Gastrocnemius medialis (tissue), 4 donors: ENCODE measurements at regions not wholly inside any gene's neighbourhood (a gene's known extent, or its start where the extent isn't known, plus 50 kb on each side); places are given as distances from the start of the nearest gene placed in this dataset.

Source experiments
- POLR2A ChIP-seq, 2 donors: fragments of 450-650 bp; IDR thresholded peaks; one replicate each; pipeline ENCODE4 v1.6.1; 2017; ENCODE audit warnings: antibody characterized with exemption in 2 of 2, mild to moderate bottlenecking in 2 of 2, moderate library complexity in 2 of 2
- TF ChIP-seq, protein P1 (sequence below), 5 experiments: fragments of 450-650 bp in 3 of 5; fragments of 200-600 bp in 2 of 5; sonication (generic) in 2 of 5; IDR thresholded peaks in 4 of 5; conservative IDR thresholded peaks in 1 of 5; 1 replicate in 4 of 5; 2 replicates in 1 of 5; pipeline ENCODE4 v1.5.1; 2016 to 2019; ENCODE audit warnings: antibody characterized with exemption in 5 of 5, mild to moderate bottlenecking in 3 of 5, moderate library complexity in 3 of 5

DNA sequence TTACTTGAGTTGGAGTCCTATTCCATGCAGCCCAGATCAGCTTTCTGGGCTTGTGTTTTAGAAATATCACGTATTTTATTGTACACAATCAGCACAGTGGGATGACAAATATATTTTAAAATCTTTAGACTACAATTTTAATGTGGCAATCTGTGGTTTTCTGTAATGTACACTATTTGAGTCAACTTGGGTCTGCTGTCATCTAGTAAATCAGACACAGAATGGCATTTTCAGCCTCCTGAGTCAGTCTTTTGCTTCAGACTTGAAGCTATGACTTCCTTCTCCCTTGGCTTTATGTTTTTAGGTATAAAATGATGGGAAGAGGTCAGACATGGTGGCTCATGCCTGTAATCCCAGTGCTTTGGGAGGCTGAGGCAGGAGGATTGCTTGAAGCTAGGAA is 232.1 kb downstream of the NECTIN3 start:
- TF ChIP-seq, protein P1, sequence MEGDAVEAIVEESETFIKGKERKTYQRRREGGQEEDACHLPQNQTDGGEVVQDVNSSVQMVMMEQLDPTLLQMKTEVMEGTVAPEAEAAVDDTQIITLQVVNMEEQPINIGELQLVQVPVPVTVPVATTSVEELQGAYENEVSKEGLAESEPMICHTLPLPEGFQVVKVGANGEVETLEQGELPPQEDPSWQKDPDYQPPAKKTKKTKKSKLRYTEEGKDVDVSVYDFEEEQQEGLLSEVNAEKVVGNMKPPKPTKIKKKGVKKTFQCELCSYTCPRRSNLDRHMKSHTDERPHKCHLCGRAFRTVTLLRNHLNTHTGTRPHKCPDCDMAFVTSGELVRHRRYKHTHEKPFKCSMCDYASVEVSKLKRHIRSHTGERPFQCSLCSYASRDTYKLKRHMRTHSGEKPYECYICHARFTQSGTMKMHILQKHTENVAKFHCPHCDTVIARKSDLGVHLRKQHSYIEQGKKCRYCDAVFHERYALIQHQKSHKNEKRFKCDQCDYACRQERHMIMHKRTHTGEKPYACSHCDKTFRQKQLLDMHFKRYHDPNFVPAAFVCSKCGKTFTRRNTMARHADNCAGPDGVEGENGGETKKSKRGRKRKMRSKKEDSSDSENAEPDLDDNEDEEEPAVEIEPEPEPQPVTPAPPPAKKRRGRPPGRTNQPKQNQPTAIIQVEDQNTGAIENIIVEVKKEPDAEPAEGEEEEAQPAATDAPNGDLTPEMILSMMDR (IDR thresholded peaks at IDR 0.05 in 4 of 5, conservative IDR thresholded peaks at IDR 0.05 in 1 of 5) = no peak
- TF ChIP-seq POLR2A (IDR thresholded peaks at IDR 0.05) = no peak
